ENCODE measurements at regions not wholly inside any gene's neighbourhood (a gene's known extent, or its start where the extent isn't known, plus 50 kb on each side); places are given as distances from the start of the nearest gene placed in this dataset.
A peak's percentile ranks its signal among the peaks of the same experiment; 100 is the strongest.
"Not testable (repeated sequence)": the region's sequence is repeated elsewhere in the genome, so short reads cannot be mapped to it uniquely, and the experiment has no call there.

DNA sequence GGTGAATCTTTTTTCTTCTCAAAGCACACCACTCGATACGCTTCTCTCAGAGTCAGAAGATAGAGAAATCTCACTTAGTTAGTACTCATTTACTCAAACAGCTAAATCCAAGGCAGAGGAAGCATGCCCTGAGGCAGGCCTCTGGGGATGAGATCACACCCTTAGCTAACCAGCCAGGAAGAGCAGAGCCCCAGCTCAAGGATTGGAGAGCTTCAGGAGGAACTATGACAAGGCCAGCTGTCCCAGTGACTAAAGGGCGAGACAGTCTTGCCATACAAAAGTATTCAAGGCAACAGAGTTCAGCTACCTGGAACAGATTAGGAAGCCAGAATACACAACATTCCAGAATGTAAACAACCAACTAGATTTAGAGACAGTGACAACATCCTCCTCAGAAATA, 197.7 kb upstream of the CCDC196 start:
- DNase-seq (ENCODE audit: extremely low spot score, insufficient read length, low read depth) (no peak), FAIRE-seq (no peak)

- DNase-seq (ENCODE audit: extremely low spot score, insufficient read length, low read depth), result no peak
- FAIRE-seq, result no peak
Measured at GRCh38 chr14:66291756-66292155, 194.4 kb upstream of the CCDC196 start.

- FAIRE-seq, result no peak
- DNase-seq (ENCODE audit: extremely low spot score, insufficient read length, low read depth), result no peak
Measured at GRCh38 chr14:66293533-66294105, 192.6 kb upstream of the CCDC196 start.

DNA sequence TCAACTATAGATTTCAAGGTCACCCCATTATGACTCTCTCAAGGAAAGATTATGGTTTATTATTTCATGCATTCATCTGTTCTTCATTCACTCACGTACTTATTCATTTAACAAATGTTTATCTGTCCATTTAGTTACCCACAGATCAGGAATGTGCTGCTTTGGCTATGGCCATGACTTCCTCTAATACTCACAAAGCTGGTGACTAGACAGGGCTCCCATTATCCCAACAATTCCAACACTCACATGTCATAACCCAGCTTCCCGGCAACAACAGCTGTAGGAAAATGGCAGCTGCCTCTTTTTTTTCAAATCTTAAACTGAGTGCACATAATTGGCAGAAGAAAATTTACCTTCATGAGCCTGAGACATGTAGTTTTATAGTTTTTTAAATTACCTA, 190.8 kb upstream of the CCDC196 start:
- FAIRE-seq, result no peak
- no peak for DNase-seq (ENCODE audit: extremely low spot score, insufficient read length, low read depth)

DNA sequence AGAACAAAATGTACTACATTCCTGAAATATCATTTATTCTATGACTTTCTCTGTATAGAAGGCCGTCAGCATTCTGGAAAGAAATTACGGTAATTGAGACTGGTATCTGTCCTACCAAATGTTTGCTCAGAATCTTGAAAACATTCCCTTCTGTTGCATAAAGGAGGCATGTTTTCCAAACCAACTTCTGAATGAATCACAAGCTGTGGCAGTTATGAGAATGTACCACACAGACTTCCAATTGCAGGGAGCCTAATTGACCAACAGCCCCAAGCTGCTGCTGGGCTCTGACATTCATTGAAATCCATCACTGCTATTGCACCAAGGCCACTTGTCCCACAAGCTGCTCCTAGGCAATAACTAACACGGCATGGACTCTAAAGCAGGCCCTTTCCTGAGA, 185.3 kb upstream of the CCDC196 start:
- no peak for FAIRE-seq
- DNase-seq (ENCODE audit: extremely low spot score, insufficient read length, low read depth), result no peak

- DNase-seq (ENCODE audit: extremely low spot score, insufficient read length, low read depth), result no peak
- no peak for FAIRE-seq
Measured at GRCh38 chr14:66306101-66306500, 180.1 kb upstream of the CCDC196 start.

DNA sequence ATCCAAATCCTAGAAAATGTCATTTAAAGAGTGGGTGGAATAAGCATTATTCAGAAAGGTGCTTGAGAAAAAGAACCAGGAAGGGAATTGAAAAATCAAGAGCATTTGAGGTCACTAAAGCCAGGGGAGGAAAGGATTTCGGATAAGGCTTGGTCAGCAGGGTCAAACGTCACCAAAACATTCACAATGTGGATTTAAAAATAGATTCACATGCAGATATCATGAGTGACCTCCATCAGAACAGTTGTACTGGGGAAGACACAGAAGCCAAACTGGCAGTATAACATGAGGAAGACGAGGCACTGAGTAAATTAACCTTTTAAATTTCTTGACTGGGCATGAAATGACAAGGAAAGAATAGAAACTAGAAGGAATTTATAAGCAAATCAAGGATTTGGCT, 175.1 kb upstream of the CCDC196 start:
- no peak for FAIRE-seq
- DNase-seq (ENCODE audit: extremely low spot score, insufficient read length, low read depth), result no peak

DNA sequence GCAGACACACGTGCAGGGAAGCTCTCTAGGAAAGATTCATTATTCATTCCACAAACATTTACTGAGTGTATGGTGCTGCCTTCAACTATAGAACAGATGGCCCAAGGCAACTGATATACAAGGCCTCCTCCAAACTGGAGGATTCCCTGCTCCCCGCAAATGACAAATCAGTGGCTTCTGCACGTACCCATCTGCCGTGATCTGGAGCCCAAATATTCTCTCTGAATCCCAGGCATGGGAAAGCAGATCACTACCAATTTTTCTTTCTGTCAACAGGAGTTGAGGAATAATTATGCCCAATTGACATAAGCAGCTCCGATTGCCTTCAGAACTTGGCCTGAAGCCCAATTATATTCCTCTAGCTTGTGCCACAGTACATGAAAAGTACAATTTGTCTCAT, 174.2 kb upstream of the CCDC196 start:
- FAIRE-seq (no peak), DNase-seq (ENCODE audit: extremely low spot score, insufficient read length, low read depth) (no peak)

DNA sequence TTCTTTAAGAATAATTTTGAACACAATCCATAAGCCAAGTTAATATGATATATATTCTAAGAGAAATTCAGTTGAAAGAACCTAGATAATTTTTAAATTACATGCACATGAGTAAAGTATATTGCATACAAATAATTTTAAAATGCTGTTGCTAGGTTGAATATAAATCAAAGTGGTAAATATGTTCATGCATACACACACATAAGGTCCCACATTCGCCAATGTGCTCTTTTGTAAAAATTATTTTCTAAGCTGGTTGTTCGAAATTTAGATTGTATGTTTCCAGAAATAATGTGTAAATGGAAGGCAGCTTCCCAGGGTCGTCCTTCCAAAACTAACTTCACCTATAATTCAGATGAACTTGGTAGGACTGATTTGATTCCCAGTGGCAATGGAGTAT, 173.7 kb upstream of the CCDC196 start:
- DNase-seq (ENCODE audit: extremely low spot score, insufficient read length, low read depth) (no peak), FAIRE-seq (no peak)

DNA sequence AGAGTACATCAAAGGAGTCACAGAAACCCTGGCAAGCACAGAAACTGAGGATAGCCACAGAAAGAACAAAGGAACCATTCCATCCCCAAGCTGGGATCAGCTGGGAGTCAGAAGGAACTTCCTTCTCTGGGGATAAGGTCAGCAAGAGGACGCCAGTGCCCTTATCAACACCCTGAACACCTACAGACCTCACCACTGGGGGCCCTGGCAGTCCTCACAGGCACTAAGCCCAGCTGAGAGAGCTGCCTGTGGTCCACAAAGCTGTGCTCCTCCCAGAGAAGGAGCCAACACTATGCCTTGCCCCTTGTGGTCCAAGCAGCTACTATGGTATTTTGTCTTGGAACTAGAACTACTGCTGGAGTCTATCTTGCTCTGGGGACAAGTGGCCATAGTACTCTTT, 171.1 kb upstream of the CCDC196 start:
- DNase-seq (ENCODE audit: extremely low spot score, insufficient read length, low read depth) (no peak), FAIRE-seq (no peak)

GRCh38 chr14:66315548-66315947, 170.6 kb upstream of the CCDC196 start:
- DNase-seq (ENCODE audit: extremely low spot score, insufficient read length, low read depth) (no peak), FAIRE-seq (no peak)

DNA sequence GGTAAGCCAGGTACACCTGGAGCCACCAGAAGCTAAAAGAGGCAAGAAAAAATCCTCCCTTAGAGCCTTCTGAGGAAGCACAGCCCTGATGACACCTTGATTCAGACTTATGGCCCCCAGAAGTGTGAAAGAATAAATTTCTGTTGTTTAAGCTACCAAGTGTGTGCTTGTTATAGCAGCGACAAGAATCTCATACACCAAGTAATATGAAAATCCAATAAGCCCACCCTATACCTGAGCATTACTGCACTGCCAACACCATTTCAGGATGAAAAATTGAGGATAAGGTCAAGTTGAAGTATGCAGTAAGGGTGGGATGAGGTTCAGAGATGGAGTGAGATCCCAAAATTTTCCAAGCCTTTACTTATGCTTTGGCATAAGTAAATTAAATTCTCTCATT, 163.6 kb upstream of the CCDC196 start:
- FAIRE-seq (no peak), DNase-seq (ENCODE audit: extremely low spot score, insufficient read length, low read depth) (no peak)

DNA sequence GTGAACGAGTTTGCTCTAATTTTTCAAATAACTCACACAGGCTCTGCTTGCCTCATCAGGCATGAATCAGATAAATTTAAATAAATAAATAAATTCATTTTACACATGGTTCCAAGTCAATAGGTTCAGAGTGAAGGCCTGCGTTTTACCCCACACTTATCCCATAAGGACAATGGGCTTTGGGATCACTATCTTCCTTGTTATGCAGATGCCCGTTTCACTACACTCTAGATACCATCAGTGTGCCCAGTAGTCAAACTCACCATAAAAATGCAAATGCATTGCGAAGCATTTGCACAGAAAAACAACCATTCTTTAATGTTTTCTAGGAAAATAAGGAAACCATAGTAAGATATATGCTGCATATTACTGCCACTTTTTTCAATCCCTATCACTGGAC, 155.9 kb upstream of the CCDC196 start:
- DNase-seq (ENCODE audit: extremely low spot score, insufficient read length, low read depth) (no peak), FAIRE-seq (no peak)

GRCh38 chr14:66330916-66331315, 155.3 kb upstream of the CCDC196 start:
- DNase-seq (ENCODE audit: extremely low spot score, insufficient read length, low read depth) (no peak), FAIRE-seq (no peak)

DNA sequence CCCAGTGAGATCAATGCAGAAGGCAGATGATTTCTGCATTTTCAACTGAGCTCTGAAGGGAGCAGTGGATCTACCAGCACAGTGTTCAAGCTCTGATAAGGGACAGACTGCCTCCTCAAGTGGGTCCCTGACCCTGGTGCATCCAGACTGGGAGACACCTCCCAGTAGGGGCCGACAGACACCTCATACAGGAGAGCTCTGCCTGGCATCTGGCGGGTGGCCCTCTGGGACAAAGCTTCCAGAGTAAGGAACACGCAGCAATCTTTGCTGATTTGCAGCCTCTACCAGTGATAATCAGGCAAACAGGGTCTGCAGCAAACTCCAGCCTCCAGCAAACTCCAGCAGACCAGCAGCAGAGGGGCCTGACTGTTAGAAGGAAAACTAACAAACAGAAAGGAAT, 152.9 kb upstream of the CCDC196 start:
- not testable (repeated sequence) for FAIRE-seq; DNase-seq (ENCODE audit: extremely low spot score, insufficient read length, low read depth)

DNA sequence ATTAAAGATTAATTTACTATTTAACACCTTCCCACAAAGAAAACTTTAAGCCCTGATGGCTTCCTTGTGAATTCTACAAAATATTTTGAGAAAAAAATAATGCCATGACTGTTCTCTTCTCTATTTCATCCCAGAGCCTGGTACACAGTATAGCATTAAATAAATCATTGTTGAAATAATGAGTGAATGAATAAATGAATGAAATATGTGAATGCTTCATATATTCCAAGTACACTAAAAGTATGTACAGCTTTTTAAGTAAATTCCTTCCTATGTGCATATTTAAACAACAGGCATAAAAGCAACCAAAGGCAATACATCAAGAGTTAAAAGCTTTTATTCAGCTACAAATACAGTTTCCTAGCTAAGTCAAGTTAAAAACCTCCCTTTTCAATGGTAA, 144.9 kb upstream of the CCDC196 start:
- FAIRE-seq (no peak), DNase-seq (ENCODE audit: extremely low spot score, insufficient read length, low read depth) (no peak)

- FAIRE-seq, result no peak
- DNase-seq (ENCODE audit: extremely low spot score, insufficient read length, low read depth), result no peak
Measured at GRCh38 chr14:66345986-66346385, 140.2 kb upstream of the CCDC196 start.

DNA sequence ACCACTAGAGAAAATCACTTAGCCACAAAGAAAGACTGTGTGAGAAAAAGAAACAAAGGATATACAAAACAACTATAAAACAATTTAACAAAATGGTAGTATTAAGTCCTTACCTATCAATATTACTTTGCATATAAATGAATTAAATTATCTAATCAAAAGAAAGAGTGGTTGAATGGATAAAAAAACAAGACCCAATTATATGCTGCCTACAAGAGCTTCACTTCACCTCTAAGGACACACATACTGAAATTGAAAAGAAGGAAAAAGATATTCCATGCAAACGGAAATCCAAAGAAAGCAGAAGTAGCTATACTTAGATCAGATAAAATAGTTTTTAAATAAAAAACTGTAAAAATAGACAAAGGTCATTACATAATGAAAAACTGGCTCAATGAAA, 134.9 kb upstream of the CCDC196 start:
- no peak for FAIRE-seq

GRCh38 chr14:66359500-66359899, 126.7 kb upstream of the CCDC196 start:
- DNase-seq (ENCODE audit: extremely low spot score, insufficient read length, low read depth) (peak; percentile 39), FAIRE-seq (peak; percentile 80)

More for the DNA sequence above, 134.9 kb upstream of the CCDC196 start:
- DNase-seq (ENCODE audit: extremely low spot score, insufficient read length, low read depth), result no peak

DNA sequence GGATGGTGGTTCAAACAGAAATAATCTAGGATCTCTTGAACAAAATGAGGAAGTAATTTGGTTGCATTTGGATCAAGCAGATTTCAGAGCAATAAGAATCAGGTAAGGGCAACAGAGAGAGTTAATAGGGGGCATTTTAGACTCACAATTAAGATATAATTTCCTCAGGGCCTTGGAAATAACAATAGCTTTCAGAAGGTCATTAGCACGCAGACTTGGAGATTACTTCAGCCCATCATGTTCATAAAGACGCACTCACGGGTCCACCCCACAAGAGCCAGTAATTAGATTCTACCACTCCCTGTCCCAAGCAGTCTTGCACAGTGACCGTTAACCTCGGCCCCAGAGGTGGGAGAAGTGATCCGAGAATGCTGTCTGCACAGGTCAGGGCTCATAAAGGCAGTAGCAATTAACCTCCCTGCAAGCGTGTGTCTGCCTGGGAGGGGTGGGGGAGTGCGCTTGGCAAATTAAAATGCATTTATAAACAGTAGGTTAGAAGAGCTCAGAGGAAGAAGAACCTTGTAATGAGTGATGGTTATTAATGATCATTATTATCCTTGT, 125.7 kb upstream of the CCDC196 start:
- FAIRE-seq, result no peak
- DNase-seq (ENCODE audit: extremely low spot score, insufficient read length, low read depth), result no peak

- DNase-seq (ENCODE audit: extremely low spot score, insufficient read length, low read depth) (no peak), FAIRE-seq (no peak)
Measured at GRCh38 chr14:66361013-66361412, 125.2 kb upstream of the CCDC196 start.

DNA sequence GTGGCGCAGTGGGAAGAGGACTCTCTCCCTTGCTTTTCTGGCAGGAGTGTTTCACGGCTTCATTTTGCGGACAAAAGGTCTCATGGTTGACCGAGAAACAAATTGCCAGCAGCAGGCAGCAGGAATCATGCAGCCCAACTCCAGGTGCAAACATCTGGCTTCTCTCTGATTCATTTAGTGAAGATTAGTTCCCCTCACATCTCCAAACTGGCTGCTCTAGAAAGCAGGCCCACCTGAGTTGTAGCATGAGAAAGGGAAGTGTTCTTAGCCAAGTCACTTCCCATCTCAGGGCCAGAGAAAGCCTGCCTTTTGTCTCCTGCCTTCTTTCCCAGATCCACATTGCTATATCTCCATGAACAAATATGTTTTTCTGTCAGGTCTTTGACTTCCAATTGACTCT, 120.8 kb upstream of the CCDC196 start:
- DNase-seq (ENCODE audit: extremely low spot score, insufficient read length, low read depth), result no peak
- FAIRE-seq, result no peak
